ENCODE measurements at regions not wholly inside any gene's neighbourhood (a gene's known extent, or its start where the extent isn't known, plus 50 kb on each side); places are given as distances from the start of the nearest gene placed in this dataset.

GRCh38 chr16:54540525-54541180 lies 254.1 kb upstream of the IRX3 start:
- ChIA-PET CTCF (interaction anchor here (0.6 to 1.2 kb wide), 2 partner anchors 304 to 388 kb away, joined by 3 read pairs; no protein-coding TSS in a partner anchor), POLR2A (no interaction called here)
- peaks cover 15% of the 10 kb centered on the region for H3K27me3 Mint-ChIP-seq (ENCODE audit: insufficient read depth, unreplicated experiment)
- no peaks in the 10 kb centered on the region for H3K9me3 Mint-ChIP-seq (ENCODE audit: unreplicated experiment)
- no peaks in the 10 kb centered on the region for H3K4me1 Mint-ChIP-seq (ENCODE audit: insufficient read depth, unreplicated experiment)
- no peaks in the 10 kb centered on the region for H3K36me3 Mint-ChIP-seq (ENCODE audit: insufficient read depth, unreplicated experiment)
- H3K27ac Mint-ChIP-seq (ENCODE audit: low read depth, unreplicated experiment), result no peak overlapping the region
- intact Hi-C loops (cut with micrococcal nuclease), result no loop called here
- no peak overlapping the region for H3K4me3 Mint-ChIP-seq (ENCODE audit: unreplicated experiment)
- TF ChIP-seq, protein P1, sequence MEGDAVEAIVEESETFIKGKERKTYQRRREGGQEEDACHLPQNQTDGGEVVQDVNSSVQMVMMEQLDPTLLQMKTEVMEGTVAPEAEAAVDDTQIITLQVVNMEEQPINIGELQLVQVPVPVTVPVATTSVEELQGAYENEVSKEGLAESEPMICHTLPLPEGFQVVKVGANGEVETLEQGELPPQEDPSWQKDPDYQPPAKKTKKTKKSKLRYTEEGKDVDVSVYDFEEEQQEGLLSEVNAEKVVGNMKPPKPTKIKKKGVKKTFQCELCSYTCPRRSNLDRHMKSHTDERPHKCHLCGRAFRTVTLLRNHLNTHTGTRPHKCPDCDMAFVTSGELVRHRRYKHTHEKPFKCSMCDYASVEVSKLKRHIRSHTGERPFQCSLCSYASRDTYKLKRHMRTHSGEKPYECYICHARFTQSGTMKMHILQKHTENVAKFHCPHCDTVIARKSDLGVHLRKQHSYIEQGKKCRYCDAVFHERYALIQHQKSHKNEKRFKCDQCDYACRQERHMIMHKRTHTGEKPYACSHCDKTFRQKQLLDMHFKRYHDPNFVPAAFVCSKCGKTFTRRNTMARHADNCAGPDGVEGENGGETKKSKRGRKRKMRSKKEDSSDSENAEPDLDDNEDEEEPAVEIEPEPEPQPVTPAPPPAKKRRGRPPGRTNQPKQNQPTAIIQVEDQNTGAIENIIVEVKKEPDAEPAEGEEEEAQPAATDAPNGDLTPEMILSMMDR (IDR thresholded peaks at IDR 0.05; ENCODE audit: unreplicated experiment), result no peak
- no peak for DNase-seq (ENCODE audit: unreplicated experiment)
- BruUV-seq (replicated peaks), result no TSS peak

DNA sequence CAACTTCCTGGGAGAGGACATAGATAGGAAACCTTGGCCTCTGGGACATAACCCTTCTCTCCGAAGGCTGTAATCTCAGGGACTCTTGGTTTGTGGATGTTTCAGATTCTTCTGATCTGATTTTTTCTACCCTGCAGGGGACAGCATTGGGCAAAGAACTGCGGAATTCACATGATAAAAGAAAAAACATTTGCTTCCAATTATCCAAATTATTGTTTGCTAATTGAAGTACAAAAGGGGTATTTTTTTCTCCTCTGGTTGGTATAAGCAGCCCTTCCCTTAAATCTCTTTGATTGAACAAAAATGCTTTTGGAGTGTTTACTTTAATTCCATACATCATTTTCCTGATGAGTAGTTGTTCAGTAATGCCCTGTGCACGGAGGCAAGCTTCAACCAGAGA lies 251.7 kb upstream of the IRX3 start:
- intact Hi-C loops (cut with micrococcal nuclease), result no loop called here
- no peak overlapping the region for H3K4me3 Mint-ChIP-seq (ENCODE audit: unreplicated experiment)
- no TSS peak for BruUV-seq (replicated peaks)
- no peaks in the 10 kb centered on the region for H3K9me3 Mint-ChIP-seq (ENCODE audit: unreplicated experiment)
- H3K27ac Mint-ChIP-seq (ENCODE audit: low read depth, unreplicated experiment), result no peak overlapping the region
- no peaks in the 10 kb centered on the region for H3K27me3 Mint-ChIP-seq (ENCODE audit: insufficient read depth, unreplicated experiment)
- DNase-seq (ENCODE audit: unreplicated experiment), result no peak
- H3K4me1 Mint-ChIP-seq (ENCODE audit: insufficient read depth, unreplicated experiment), result no peaks in the 10 kb centered on the region
- CTCF ChIA-PET, result interaction anchor here (0.6 to 1.4 kb wide), 6 partner anchors 8 to 719 kb away, joined by 3 to 4 read pairs (median 3); no protein-coding TSS in a partner anchor
- TF ChIP-seq, protein P1 (IDR thresholded peaks at IDR 0.05; ENCODE audit: unreplicated experiment), result no peak
- POLR2A ChIA-PET, result no interaction called here
- H3K36me3 Mint-ChIP-seq (ENCODE audit: insufficient read depth, unreplicated experiment), result no peaks in the 10 kb centered on the region

GRCh38 chr16:54533856-54534490 lies 247.4 kb upstream of the IRX3 start:
- DNase-seq (ENCODE audit: unreplicated experiment), result no peak
- TF ChIP-seq, protein P1 (IDR thresholded peaks at IDR 0.05; ENCODE audit: unreplicated experiment), result no peak
- H3K4me1 Mint-ChIP-seq (ENCODE audit: insufficient read depth, unreplicated experiment), result no peaks in the 10 kb centered on the region
- CTCF ChIA-PET, result no interaction called here
- H3K4me3 Mint-ChIP-seq (ENCODE audit: unreplicated experiment), result no peak overlapping the region
- H3K27ac Mint-ChIP-seq (ENCODE audit: low read depth, unreplicated experiment), result no peak overlapping the region
- BruUV-seq (replicated peaks), result no TSS peak
- POLR2A ChIA-PET, result no interaction called here
- no peaks in the 10 kb centered on the region for H3K9me3 Mint-ChIP-seq (ENCODE audit: unreplicated experiment)
- H3K36me3 Mint-ChIP-seq (ENCODE audit: insufficient read depth, unreplicated experiment), result no peaks in the 10 kb centered on the region
- intact Hi-C loops (cut with micrococcal nuclease), result no loop called here
- H3K27me3 Mint-ChIP-seq (ENCODE audit: insufficient read depth, unreplicated experiment), result no peaks in the 10 kb centered on the region

GRCh38 chr16:54526916-54527315 lies 240.3 kb upstream of the IRX3 start:
- CTCF ChIA-PET, result interaction anchor here (0.6 to 1.5 kb wide), 2 partner anchors 11 to 447 kb away, joined by 3 read pairs; no protein-coding TSS in a partner anchor
- H3K27ac Mint-ChIP-seq (ENCODE audit: low read depth, unreplicated experiment), result no peak overlapping the region

More at GRCh38 chr16:54526916-54527315, 240.3 kb upstream of the IRX3 start:
- BruUV-seq (replicated peaks), result no TSS peak
- no peak for DNase-seq (ENCODE audit: unreplicated experiment)
- intact Hi-C loops (cut with micrococcal nuclease), result no loop called here
- TF ChIP-seq, protein P1 (IDR thresholded peaks at IDR 0.05; ENCODE audit: unreplicated experiment), result no peak
- H3K4me3 Mint-ChIP-seq (ENCODE audit: unreplicated experiment), result no peak overlapping the region
- H3K27me3 Mint-ChIP-seq (ENCODE audit: insufficient read depth, unreplicated experiment), result no peaks in the 10 kb centered on the region
- H3K9me3 Mint-ChIP-seq (ENCODE audit: unreplicated experiment), result peaks cover 19% of the 10 kb centered on the region
- POLR2A ChIA-PET, result no interaction called here
- H3K4me1 Mint-ChIP-seq (ENCODE audit: insufficient read depth, unreplicated experiment), result no peaks in the 10 kb centered on the region
- no peaks in the 10 kb centered on the region for H3K36me3 Mint-ChIP-seq (ENCODE audit: insufficient read depth, unreplicated experiment)
